Osteocyte (in vitro differentiated cells): ENCODE measurements at regions not wholly inside any gene's neighbourhood (a gene's known extent, or its start where the extent isn't known, plus 50 kb on each side); places are given as distances from the start of the nearest gene placed in this dataset.
A peak's percentile ranks its signal among the peaks of the same experiment; 100 is the strongest.

Experiments used
- DNase-seq: peaks from one replicate; pipeline ENCODE4 v3.0.0; 2021; ENCODE audit warnings: mixed read lengths; ENCODE audit not compliant: unreplicated experiment; ENCODE audit errors: extremely low spot score
- H3K27ac Mint-ChIP-seq: one replicate; pipeline ENCODE4 v1.8.0; 2021; ENCODE audit warnings: mild to moderate bottlenecking, mixed read lengths; ENCODE audit not compliant: unreplicated experiment
- H3K27me3 Mint-ChIP-seq: one replicate; pipeline ENCODE4 v1.8.0; 2021; ENCODE audit warnings: mixed read lengths; ENCODE audit not compliant: unreplicated experiment
- H3K36me3 Mint-ChIP-seq: one replicate; pipeline ENCODE4 v1.8.0; 2021; ENCODE audit warnings: mixed read lengths; ENCODE audit not compliant: unreplicated experiment
- H3K4me1 Mint-ChIP-seq: one replicate; pipeline ENCODE4 v1.8.0; 2021; ENCODE audit warnings: mixed read lengths; ENCODE audit not compliant: unreplicated experiment
- H3K4me3 Mint-ChIP-seq: one replicate; pipeline ENCODE4 v1.8.0; 2021; ENCODE audit warnings: mild to moderate bottlenecking, moderate library complexity, mixed read lengths; ENCODE audit not compliant: unreplicated experiment
- H3K9me3 Mint-ChIP-seq: one replicate; pipeline ENCODE4 v1.8.0; 2021; ENCODE audit warnings: mixed read lengths; ENCODE audit not compliant: unreplicated experiment
- TF ChIP-seq, protein P1 (sequence below): fragments of 200-600 bp; sonication (generic); IDR thresholded peaks from 2 replicates; pipeline ENCODE4 v1.5.0; 2021; ENCODE audit warnings: antibody characterized with exemption, mild to moderate bottlenecking, moderate library complexity

GRCh38 chr13:59346999-59347723 is 816.6 kb downstream of the DIAPH3 start:
- no peaks in the 10 kb centered on the region for H3K36me3 Mint-ChIP-seq
- DNase-seq, result no peak
- peak overlapping the region; percentile 11 for H3K27ac Mint-ChIP-seq
- TF ChIP-seq, protein P1, sequence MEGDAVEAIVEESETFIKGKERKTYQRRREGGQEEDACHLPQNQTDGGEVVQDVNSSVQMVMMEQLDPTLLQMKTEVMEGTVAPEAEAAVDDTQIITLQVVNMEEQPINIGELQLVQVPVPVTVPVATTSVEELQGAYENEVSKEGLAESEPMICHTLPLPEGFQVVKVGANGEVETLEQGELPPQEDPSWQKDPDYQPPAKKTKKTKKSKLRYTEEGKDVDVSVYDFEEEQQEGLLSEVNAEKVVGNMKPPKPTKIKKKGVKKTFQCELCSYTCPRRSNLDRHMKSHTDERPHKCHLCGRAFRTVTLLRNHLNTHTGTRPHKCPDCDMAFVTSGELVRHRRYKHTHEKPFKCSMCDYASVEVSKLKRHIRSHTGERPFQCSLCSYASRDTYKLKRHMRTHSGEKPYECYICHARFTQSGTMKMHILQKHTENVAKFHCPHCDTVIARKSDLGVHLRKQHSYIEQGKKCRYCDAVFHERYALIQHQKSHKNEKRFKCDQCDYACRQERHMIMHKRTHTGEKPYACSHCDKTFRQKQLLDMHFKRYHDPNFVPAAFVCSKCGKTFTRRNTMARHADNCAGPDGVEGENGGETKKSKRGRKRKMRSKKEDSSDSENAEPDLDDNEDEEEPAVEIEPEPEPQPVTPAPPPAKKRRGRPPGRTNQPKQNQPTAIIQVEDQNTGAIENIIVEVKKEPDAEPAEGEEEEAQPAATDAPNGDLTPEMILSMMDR, result no peak
- H3K4me3 Mint-ChIP-seq, result no peak overlapping the region
- peaks cover 24% of the 10 kb centered on the region for H3K4me1 Mint-ChIP-seq
- peaks cover 16% of the 10 kb centered on the region for H3K27me3 Mint-ChIP-seq
- peaks cover 7% of the 10 kb centered on the region for H3K9me3 Mint-ChIP-seq

DNA sequence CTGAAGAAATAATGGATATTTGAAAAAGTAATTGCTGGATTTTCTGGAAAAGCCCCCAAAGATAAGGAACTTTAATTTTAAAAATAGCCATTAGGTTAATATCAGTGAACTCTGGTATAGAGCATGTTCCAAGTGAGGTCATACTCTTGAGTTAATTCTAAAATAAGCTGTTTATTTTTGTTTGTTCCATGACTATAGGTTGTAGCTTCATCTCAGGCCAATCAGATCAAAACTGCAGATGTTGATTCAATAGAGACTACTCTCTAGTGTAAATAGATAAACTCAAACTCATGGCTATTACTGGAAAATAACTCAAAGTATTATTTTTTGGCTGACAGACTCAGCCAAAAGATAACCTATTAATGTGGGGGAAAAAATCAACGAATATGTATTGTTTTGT is 815.1 kb downstream of the DIAPH3 start:
- Mint-ChIP-seq H3K27me3 (peaks cover 16% of the 10 kb centered on the region), H3K36me3 (no peaks in the 10 kb centered on the region), H3K4me1 (peaks cover 24% of the 10 kb centered on the region), H3K4me3 (no peak overlapping the region), H3K27ac (no peak overlapping the region), H3K9me3 (peaks cover 2% of the 10 kb centered on the region)
- DNase-seq, result no peak
- TF ChIP-seq, protein P1, result no peak

DNA sequence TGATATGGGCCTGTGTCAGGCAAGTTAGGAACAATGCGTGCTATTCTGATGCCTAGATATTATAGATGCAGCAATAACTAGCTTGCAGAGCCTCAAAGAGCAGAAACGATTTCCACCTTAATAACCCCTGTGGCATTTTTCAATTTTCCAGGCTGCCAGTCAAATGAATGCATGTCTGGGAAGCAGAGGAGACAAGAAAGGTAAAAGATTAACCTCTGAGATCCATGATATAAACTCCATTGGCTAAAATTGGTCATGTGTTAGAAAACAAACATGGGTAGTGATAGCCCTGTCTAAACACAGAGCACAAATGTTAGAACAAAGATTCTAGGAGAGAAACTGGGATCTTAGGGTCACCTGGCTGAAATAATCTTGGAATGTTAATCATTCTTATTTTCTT is 811.1 kb downstream of the DIAPH3 start:
- no peak overlapping the region for H3K4me3 Mint-ChIP-seq
- no peaks in the 10 kb centered on the region for H3K9me3 Mint-ChIP-seq
- H3K4me1 Mint-ChIP-seq, result no peaks in the 10 kb centered on the region
- no peak overlapping the region for H3K27ac Mint-ChIP-seq
- H3K27me3 Mint-ChIP-seq, result peaks cover 16% of the 10 kb centered on the region
- H3K36me3 Mint-ChIP-seq, result no peaks in the 10 kb centered on the region
- TF ChIP-seq, protein P1, result no peak
- no peak for DNase-seq

- Mint-ChIP-seq H3K27ac (no peak overlapping the region), H3K9me3 (no peaks in the 10 kb centered on the region), H3K27me3 (peaks cover 14% of the 10 kb centered on the region), H3K4me1 (peaks cover 2% of the 10 kb centered on the region), H3K36me3 (no peaks in the 10 kb centered on the region), H3K4me3 (no peak overlapping the region)
- no peak for DNase-seq
- TF ChIP-seq, protein P1, result no peak
Observed at GRCh38 chr13:59354665-59355369, 808.9 kb downstream of the DIAPH3 start.

- peaks cover 4% of the 10 kb centered on the region for H3K27me3 Mint-ChIP-seq
- H3K9me3 Mint-ChIP-seq, result no peaks in the 10 kb centered on the region
- H3K4me1 Mint-ChIP-seq, result peaks cover 2% of the 10 kb centered on the region
- DNase-seq, result no peak
- H3K4me3 Mint-ChIP-seq, result no peak overlapping the region
- TF ChIP-seq, protein P1, result no peak
- H3K36me3 Mint-ChIP-seq, result no peaks in the 10 kb centered on the region
- H3K27ac Mint-ChIP-seq, result no peak overlapping the region
Observed at GRCh38 chr13:59356607-59357006, 807.1 kb downstream of the DIAPH3 start.
